ENCODE measurements at regions not wholly inside any gene's neighbourhood (a gene's known extent, or its start where the extent isn't known, plus 50 kb on each side); places are given as distances from the start of the nearest gene placed in this dataset.

DNA sequence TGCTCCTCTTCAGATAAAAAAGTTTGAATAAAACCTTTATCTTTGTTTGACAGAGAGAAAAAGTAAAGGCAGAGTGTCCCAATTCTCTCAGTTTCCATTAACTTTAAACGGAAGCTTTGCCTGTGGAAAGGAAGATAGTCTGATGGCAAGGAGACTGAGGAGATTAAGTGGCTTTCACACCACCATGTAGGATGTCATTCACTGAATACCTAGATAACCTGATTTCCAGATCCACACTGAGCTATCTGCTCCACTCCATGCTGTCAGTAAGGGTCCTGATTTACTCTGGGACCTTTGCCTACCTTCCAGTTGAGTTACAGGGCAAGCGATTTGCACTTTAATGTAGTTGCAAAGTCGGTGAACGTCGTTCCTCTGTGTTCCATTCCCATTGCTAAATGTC, 233.4 kb upstream of the TBL1XR1 start:
- no peak overlapping the region for H3K4me2 ChIP-seq (ENCODE audit: low read length)
- no peaks in the 10 kb centered on the region for H3K9me2 ChIP-seq (replicated peaks; ENCODE audit: low read length)
- no peaks in the 10 kb centered on the region for H3F3A ChIP-seq (ENCODE audit: low read length, unreplicated experiment)
- no TSS peak for BruUV-seq (replicated peaks)
- no peaks in the 10 kb centered on the region for H3K27me3 ChIP-seq (ENCODE audit: low read length)
- H3K9me3 ChIP-seq (ENCODE audit: low read length), result no peaks in the 10 kb centered on the region
- DNase-seq, result no peak
- peaks cover 7% of the 10 kb centered on the region for H3K4me1 ChIP-seq (ENCODE audit: insufficient read depth, low read length)
- CTCF ChIA-PET, result no interaction called here
- TF ChIP-seq, protein P1, sequence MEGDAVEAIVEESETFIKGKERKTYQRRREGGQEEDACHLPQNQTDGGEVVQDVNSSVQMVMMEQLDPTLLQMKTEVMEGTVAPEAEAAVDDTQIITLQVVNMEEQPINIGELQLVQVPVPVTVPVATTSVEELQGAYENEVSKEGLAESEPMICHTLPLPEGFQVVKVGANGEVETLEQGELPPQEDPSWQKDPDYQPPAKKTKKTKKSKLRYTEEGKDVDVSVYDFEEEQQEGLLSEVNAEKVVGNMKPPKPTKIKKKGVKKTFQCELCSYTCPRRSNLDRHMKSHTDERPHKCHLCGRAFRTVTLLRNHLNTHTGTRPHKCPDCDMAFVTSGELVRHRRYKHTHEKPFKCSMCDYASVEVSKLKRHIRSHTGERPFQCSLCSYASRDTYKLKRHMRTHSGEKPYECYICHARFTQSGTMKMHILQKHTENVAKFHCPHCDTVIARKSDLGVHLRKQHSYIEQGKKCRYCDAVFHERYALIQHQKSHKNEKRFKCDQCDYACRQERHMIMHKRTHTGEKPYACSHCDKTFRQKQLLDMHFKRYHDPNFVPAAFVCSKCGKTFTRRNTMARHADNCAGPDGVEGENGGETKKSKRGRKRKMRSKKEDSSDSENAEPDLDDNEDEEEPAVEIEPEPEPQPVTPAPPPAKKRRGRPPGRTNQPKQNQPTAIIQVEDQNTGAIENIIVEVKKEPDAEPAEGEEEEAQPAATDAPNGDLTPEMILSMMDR (conservative IDR thresholded peaks at IDR 0.05; ENCODE audit: low read depth, low read length), result no peak
- no peak for TF ChIP-seq EZH2 (IDR thresholded peaks at IDR 0.05; ENCODE audit: low read length, unreplicated experiment)
- TF ChIP-seq EZH2phosphoT487 (IDR thresholded peaks at IDR 0.05; ENCODE audit: borderline replicate concordance, low read length), result no peak
- intact Hi-C loops (cut with micrococcal nuclease), result no loop called here
- no peak overlapping the region for H2AFZ ChIP-seq (ENCODE audit: low read length)
- ATAC-seq, result no peak
- no peaks in the 10 kb centered on the region for H3K36me3 ChIP-seq (ENCODE audit: low read depth, low read length)
- no peaks in the 10 kb centered on the region for H3K79me2 ChIP-seq (ENCODE audit: low read length)
- POLR2A ChIA-PET (ENCODE audit: unreplicated experiment), result no interaction called here
- no peaks in the 10 kb centered on the region for H4K20me1 ChIP-seq (ENCODE audit: low read length)
- no peak overlapping the region for H3K9ac ChIP-seq (ENCODE audit: low read length)
- no peak overlapping the region for H3K27ac ChIP-seq (ENCODE audit: low read length)
- no peak overlapping the region for H3K4me3 ChIP-seq (ENCODE audit: low read length)

DNA sequence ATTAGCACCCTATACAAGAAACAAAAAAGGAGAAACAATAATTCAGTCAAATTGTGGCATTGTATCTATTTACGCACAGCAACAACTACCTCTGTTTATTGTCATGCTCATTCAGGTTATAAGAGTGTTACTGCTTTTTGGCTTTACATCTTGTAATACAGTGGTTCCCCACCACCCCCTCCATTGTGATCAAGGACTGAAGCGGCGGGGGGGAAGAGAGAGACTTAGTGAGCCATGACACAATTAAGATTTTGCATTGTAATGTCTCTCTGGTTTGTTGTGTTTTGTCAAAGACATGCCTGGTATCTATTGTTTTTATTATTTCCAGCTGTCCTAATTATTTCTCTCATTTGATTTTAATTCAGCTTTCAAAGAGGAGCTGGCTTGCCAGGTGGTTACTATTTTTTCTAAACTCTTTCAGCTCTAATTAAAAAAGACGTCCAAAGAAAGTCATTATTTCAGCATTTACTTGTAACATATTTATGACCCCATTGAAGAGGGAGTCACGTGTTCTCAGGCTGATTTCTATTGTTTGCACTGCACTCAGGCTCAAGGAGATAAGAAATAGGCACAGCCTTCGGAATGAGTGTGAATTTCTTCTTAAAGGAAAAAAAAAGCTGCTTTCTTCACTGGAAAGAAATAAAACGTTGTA, 234.4 kb upstream of the TBL1XR1 start:
- Histone ChIP-seq H4K20me1 (ENCODE audit: low read length) (no peaks in the 10 kb centered on the region), H3K79me2 (ENCODE audit: low read length) (no peaks in the 10 kb centered on the region), H3K4me1 (ENCODE audit: insufficient read depth, low read length) (no peaks in the 10 kb centered on the region), H3K9ac (ENCODE audit: low read length) (no peak overlapping the region), H3F3A (ENCODE audit: low read length, unreplicated experiment) (no peaks in the 10 kb centered on the region), H3K27me3 (ENCODE audit: low read length) (no peaks in the 10 kb centered on the region), H3K9me3 (ENCODE audit: low read length) (no peaks in the 10 kb centered on the region), H3K9me2 (replicated peaks; ENCODE audit: low read length) (no peaks in the 10 kb centered on the region), H3K27ac (ENCODE audit: low read length) (no peak overlapping the region), H3K4me3 (ENCODE audit: low read length) (no peak overlapping the region), H3K4me2 (ENCODE audit: low read length) (no peak overlapping the region), H2AFZ (ENCODE audit: low read length) (no peak overlapping the region), H3K36me3 (ENCODE audit: low read depth, low read length) (no peaks in the 10 kb centered on the region)
- BruUV-seq (replicated peaks), result no TSS peak
- CTCF ChIA-PET, result no interaction called here
- intact Hi-C loops (cut with micrococcal nuclease), result no loop called here
- POLR2A ChIA-PET (ENCODE audit: unreplicated experiment), result no interaction called here
- no peak for TF ChIP-seq EZH2phosphoT487 (IDR thresholded peaks at IDR 0.05; ENCODE audit: borderline replicate concordance, low read length)
- TF ChIP-seq EZH2 (IDR thresholded peaks at IDR 0.05; ENCODE audit: low read length, unreplicated experiment), result no peak
- TF ChIP-seq, protein P1 (conservative IDR thresholded peaks at IDR 0.05; ENCODE audit: low read depth, low read length), result no peak
- no peak for DNase-seq
- ATAC-seq, result no peak

DNA sequence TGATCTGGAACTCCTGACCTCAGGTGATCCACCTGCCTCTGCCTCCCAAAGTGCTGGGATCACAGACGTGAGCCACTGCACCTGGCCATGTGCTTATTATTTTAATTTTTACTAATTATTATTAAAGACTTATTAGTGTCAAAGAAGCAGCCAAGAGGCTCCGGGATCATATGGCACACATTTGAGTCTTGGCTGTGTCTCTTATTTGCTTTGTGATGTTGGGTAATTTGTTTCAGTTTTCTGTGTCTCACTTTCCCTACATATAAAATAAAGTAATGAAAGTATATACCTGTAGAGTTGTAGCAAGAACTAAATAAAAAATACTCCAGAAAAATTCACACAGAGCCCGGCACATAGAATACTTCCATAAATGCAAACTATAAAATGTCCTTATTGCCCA, 238.0 kb upstream of the TBL1XR1 start:
- CTCF ChIA-PET, result no interaction called here
- intact Hi-C loops (cut with micrococcal nuclease), result no loop called here
- H3K27ac ChIP-seq (ENCODE audit: low read length), result no peak overlapping the region
- no peaks in the 10 kb centered on the region for H3K9me2 ChIP-seq (replicated peaks; ENCODE audit: low read length)
- H3F3A ChIP-seq (ENCODE audit: low read length, unreplicated experiment), result no peaks in the 10 kb centered on the region
- no peak for DNase-seq
- H3K79me2 ChIP-seq (ENCODE audit: low read length), result no peaks in the 10 kb centered on the region
- H2AFZ ChIP-seq (ENCODE audit: low read length), result no peak overlapping the region
- no peak overlapping the region for H3K4me2 ChIP-seq (ENCODE audit: low read length)
- H3K4me3 ChIP-seq (ENCODE audit: low read length), result no peak overlapping the region
- no peaks in the 10 kb centered on the region for H4K20me1 ChIP-seq (ENCODE audit: low read length)
- TF ChIP-seq EZH2phosphoT487 (IDR thresholded peaks at IDR 0.05; ENCODE audit: borderline replicate concordance, low read length) (no peak), EZH2 (IDR thresholded peaks at IDR 0.05; ENCODE audit: low read length, unreplicated experiment) (no peak)
- TF ChIP-seq, protein P1 (conservative IDR thresholded peaks at IDR 0.05; ENCODE audit: low read depth, low read length), result no peak
- peaks cover 7% of the 10 kb centered on the region for H3K4me1 ChIP-seq (ENCODE audit: insufficient read depth, low read length)
- no peak for ATAC-seq
- H3K27me3 ChIP-seq (ENCODE audit: low read length), result no peaks in the 10 kb centered on the region
- no peaks in the 10 kb centered on the region for H3K36me3 ChIP-seq (ENCODE audit: low read depth, low read length)
- POLR2A ChIA-PET (ENCODE audit: unreplicated experiment), result no interaction called here
- BruUV-seq (replicated peaks), result no TSS peak
- H3K9me3 ChIP-seq (ENCODE audit: low read length), result no peaks in the 10 kb centered on the region
- H3K9ac ChIP-seq (ENCODE audit: low read length), result no peak overlapping the region

Measured in PC-3 (cell line).